Loucy (cell line): ENCODE measurements at regions not wholly inside any gene's neighbourhood (a gene's known extent, or its start where the extent isn't known, plus 50 kb on each side); places are given as distances from the start of the nearest gene placed in this dataset.

Experiments
- H2AFZ ChIP-seq: fragments of 200-600 bp; sonication (generic); 2 replicates; pipeline ENCODE4 v1.6.0; 2016; ENCODE audit warnings: antibody characterized with exemption, mild to moderate bottlenecking, low read length, moderate library complexity
- H3F3A ChIP-seq: fragments of 200-600 bp; 2 replicates; pipeline ENCODE4 v1.6.0; 2016; ENCODE audit warnings: antibody characterized with exemption, low read depth, mild to moderate bottlenecking
- H3K27me3 ChIP-seq: fragments of 200-600 bp; sonication (generic); 2 replicates; pipeline ENCODE4 v1.6.1; 2014; ENCODE audit warnings: low read length, mild to moderate bottlenecking; ENCODE audit not compliant: insufficient read depth, poor library complexity, severe bottlenecking
- H3K36me3 ChIP-seq: fragments of 200-600 bp; sonication (generic); 2 replicates; pipeline ENCODE4 v1.6.1; 2016; ENCODE audit warnings: low read length; ENCODE audit not compliant: insufficient read depth
- H3K4me1 ChIP-seq: fragments of 200-600 bp; sonication (generic); 2 replicates; pipeline ENCODE4 v1.5.1; 2014; ENCODE audit warnings: low read length, mild to moderate bottlenecking; ENCODE audit not compliant: insufficient read depth, poor library complexity, severe bottlenecking
- H3K4me2 ChIP-seq: fragments of 200-600 bp; sonication (generic); 2 replicates; pipeline ENCODE4 v1.6.0; 2014; ENCODE audit warnings: antibody characterized with exemption, low read length, low read depth, mild to moderate bottlenecking; ENCODE audit not compliant: poor library complexity, severe bottlenecking
- H3K4me3 ChIP-seq: fragments of 200-600 bp; sonication (generic); 2 replicates; pipeline ENCODE4 v1.5.1; 2014; ENCODE audit warnings: low read length, mild to moderate bottlenecking, mixed read lengths; ENCODE audit not compliant: poor library complexity, severe bottlenecking
- H3K79me2 ChIP-seq: fragments of 200-600 bp; sonication (generic); 2 replicates; pipeline ENCODE4 v1.6.1; 2014; ENCODE audit warnings: low read length; ENCODE audit not compliant: insufficient read depth
- H3K9ac ChIP-seq: fragments of 200-600 bp; sonication (generic); 2 replicates; pipeline ENCODE4 v1.6.0; 2014; ENCODE audit warnings: mild to moderate bottlenecking, low read depth, low read length, moderate library complexity; ENCODE audit not compliant: poor library complexity, severe bottlenecking
- H3K9me2 ChIP-seq: fragments of 200-600 bp; sonication (generic); replicated peaks from 2 replicates; pipeline ENCODE4 v1.6.1; 2016; ENCODE audit warnings: low read depth, low read length, mixed read lengths
- H3K9me3 ChIP-seq: fragments of 200-600 bp; sonication (generic); 2 replicates; pipeline ENCODE4 v1.6.1; 2014; ENCODE audit warnings: mild to moderate bottlenecking, antibody characterized with exemption, low read length, low read depth; ENCODE audit not compliant: insufficient read depth
- H4K20me1 ChIP-seq: fragments of 200-600 bp; sonication (generic); 2 replicates; pipeline ENCODE4 v1.6.0; 2014; ENCODE audit warnings: antibody characterized with exemption, low read length, mild to moderate bottlenecking; ENCODE audit not compliant: insufficient read depth, poor library complexity, severe bottlenecking
- CTCF ChIP-seq: fragments of 200-600 bp; sonication (generic); conservative IDR thresholded peaks from 2 replicates; pipeline ENCODE4 v1.5.1; 2014; ENCODE audit warnings: mild to moderate bottlenecking, antibody characterized with exemption, low read length
- EZH2phosphoT487 ChIP-seq: fragments of 200-600 bp; IDR thresholded peaks from 2 replicates; pipeline ENCODE4 v1.6.1; 2018; ENCODE audit warnings: antibody characterized with exemption, mild to moderate bottlenecking, moderate library complexity, borderline replicate concordance

- no peaks in the 10 kb centered on the region for H3K36me3 ChIP-seq
- H3K4me2 ChIP-seq, result no peak overlapping the region
- TF ChIP-seq EZH2phosphoT487 (no peak), CTCF (no peak)
- H4K20me1 ChIP-seq, result no peaks in the 10 kb centered on the region
- no peaks in the 10 kb centered on the region for H3K9me2 ChIP-seq
- no peak overlapping the region for H3K4me3 ChIP-seq
- no peaks in the 10 kb centered on the region for H3K27me3 ChIP-seq
- H3K4me1 ChIP-seq, result peaks cover 7% of the 10 kb centered on the region
- H2AFZ ChIP-seq, result no peak overlapping the region
- H3K9me3 ChIP-seq, result no peaks in the 10 kb centered on the region
- no peaks in the 10 kb centered on the region for H3K79me2 ChIP-seq
- H3K9ac ChIP-seq, result no peak overlapping the region
- no peaks in the 10 kb centered on the region for H3F3A ChIP-seq
Measured at GRCh38 chr11:112343368-112344039, 82.8 kb upstream of the PLET1 start.

GRCh38 chr11:112344040-112344413 is 83.4 kb upstream of the PLET1 start:
- no peaks in the 10 kb centered on the region for H3K9me3 ChIP-seq
- H3K9me2 ChIP-seq, result no peaks in the 10 kb centered on the region
- no peak overlapping the region for H3K4me2 ChIP-seq
- TF ChIP-seq CTCF, result no peak
- TF ChIP-seq EZH2phosphoT487, result no peak
- peaks cover 7% of the 10 kb centered on the region for H3K4me1 ChIP-seq
- no peaks in the 10 kb centered on the region for H3F3A ChIP-seq
- no peaks in the 10 kb centered on the region for H4K20me1 ChIP-seq
- no peak overlapping the region for H2AFZ ChIP-seq
- no peak overlapping the region for H3K9ac ChIP-seq
- H3K79me2 ChIP-seq, result no peaks in the 10 kb centered on the region
- H3K4me3 ChIP-seq, result no peak overlapping the region
- no peaks in the 10 kb centered on the region for H3K27me3 ChIP-seq
- no peaks in the 10 kb centered on the region for H3K36me3 ChIP-seq

- H3K79me2 ChIP-seq, result no peaks in the 10 kb centered on the region
- TF ChIP-seq EZH2phosphoT487, result no peak
- TF ChIP-seq CTCF, result no peak
- no peak overlapping the region for H3K4me2 ChIP-seq
Measured at GRCh38 chr11:112345166-112345565, 84.5 kb upstream of the PLET1 start.

More at GRCh38 chr11:112345166-112345565, 84.5 kb upstream of the PLET1 start:
- Histone ChIP-seq H3K4me1 (peaks cover 17% of the 10 kb centered on the region), H4K20me1 (no peaks in the 10 kb centered on the region), H3K36me3 (no peaks in the 10 kb centered on the region), H3K27me3 (no peaks in the 10 kb centered on the region), H3K9me3 (no peaks in the 10 kb centered on the region), H3K9me2 (no peaks in the 10 kb centered on the region), H3F3A (no peaks in the 10 kb centered on the region), H2AFZ (no peak overlapping the region), H3K4me3 (no peak overlapping the region), H3K9ac (no peak overlapping the region)
